ENCODE measurements at regions not wholly inside any gene's neighbourhood (a gene's known extent, or its start where the extent isn't known, plus 50 kb on each side); places are given as distances from the start of the nearest gene placed in this dataset.

DNA sequence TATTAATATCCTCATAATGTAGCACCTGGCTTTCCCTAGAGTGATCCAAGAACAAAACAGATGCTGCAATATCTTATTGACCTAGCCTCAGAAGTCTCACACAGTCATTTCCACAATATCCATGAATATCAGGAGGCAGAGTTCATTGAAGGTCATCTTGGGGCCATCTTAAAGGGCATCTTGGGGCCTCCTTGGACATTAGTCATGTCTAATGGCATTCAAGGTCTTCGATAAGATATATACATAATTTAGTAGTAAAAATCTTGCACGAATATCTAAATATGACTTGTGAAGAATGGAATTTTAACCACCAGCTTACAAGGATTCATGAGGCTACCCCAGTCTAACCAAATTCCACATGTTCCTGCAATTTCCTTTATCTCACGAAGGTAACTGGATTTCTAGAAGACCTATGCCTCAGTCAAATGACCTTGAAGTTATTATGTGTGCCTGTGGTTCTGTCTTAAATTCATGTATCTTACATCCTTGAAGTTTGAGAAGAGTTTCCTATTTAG is 163.6 kb upstream of the SPEF2 start:
- Histone ChIP-seq H3K9me3 (replicated peaks; ENCODE audit: control insufficient read depth, insufficient read depth, low read depth, low read length) (no peaks in the 10 kb centered on the region; the same call in 1 of the 2 replicates), H3K79me2 (ENCODE audit: control insufficient read depth, insufficient read depth, low read length) (no peaks in the 10 kb centered on the region), H3K4me1 (replicated peaks in 1 of 2; ENCODE audit: control insufficient read depth in 2 of 2, insufficient read depth in 2 of 2, low read length in 2 of 2) (no peaks in the 10 kb centered on the region), H3K36me3 (ENCODE audit: control insufficient read depth, insufficient read depth, low read length) (no peaks in the 10 kb centered on the region), H3K27me3 (ENCODE audit: control insufficient read depth in 2 of 2, insufficient read depth in 2 of 2, low read length in 2 of 2) (no peaks in the 10 kb centered on the region), H3K27ac (ENCODE audit: extremely low read depth, low read depth, low read length) (no peak overlapping the region), H3K4me3 (no peak overlapping the region), H3K4me2 (ENCODE audit: insufficient read depth, low read length) (no peak overlapping the region), H4K20me1 (replicated peaks; ENCODE audit: control insufficient read depth, insufficient read depth, low read length) (no peaks in the 10 kb centered on the region), H3K9me1 (ENCODE audit: control insufficient read depth, insufficient read depth, low read length) (no peaks in the 10 kb centered on the region), H3K9ac (ENCODE audit: insufficient read depth in 1 of 2, low read depth in 2 of 2, low read length in 2 of 2) (no peak overlapping the region), H2AFZ (ENCODE audit: low read depth, low read length) (no peak overlapping the region)
- no peak for FAIRE-seq
- 0% methylated on average over 3 of the region's 3 CpGs for WGBS (ENCODE audit: insufficient coverage, low coverage, missing lambda C conversion rate)
- ChIA-PET POLR2A (no interaction called here), CTCF (ENCODE audit: low intra/inter-chr PET ratio) (no interaction called here)
- in situ Hi-C loops (cut with MboI) (no loop called here), intact Hi-C loops (cut with micrococcal nuclease) (no loop called here)
- ATAC-seq: no peak
- no TSS peak for BruUV-seq (replicated peaks)
- TF ChIP-seq RBM14 (IDR thresholded peaks at IDR 0.05; ENCODE audit: borderline replicate concordance, insufficient read depth, low read depth, low read length) (no peak), ZKSCAN3 (CRISPR knock-in tag; IDR thresholded peaks at IDR 0.05) (no peak), ARID3A (IDR thresholded peaks at IDR 0.05; ENCODE audit: borderline replicate concordance, low read depth, low read length) (no peak), ZNF445 (CRISPR knock-in tag; IDR thresholded peaks at IDR 0.05; ENCODE audit: low read depth) (no peak), BMI1 (IDR thresholded peaks at IDR 0.05; ENCODE audit: low read length) (no peak), JUNB (CRISPR knock-in tag; conservative IDR thresholded peaks at IDR 0.05) (no peak), FOXA1 (IDR thresholded peaks at IDR 0.05; ENCODE audit: borderline replicate concordance) (no peak), ZNF354B (CRISPR knock-in tag; IDR thresholded peaks at IDR 0.05) (no peak)
- TF ChIP-seq, protein P1, sequence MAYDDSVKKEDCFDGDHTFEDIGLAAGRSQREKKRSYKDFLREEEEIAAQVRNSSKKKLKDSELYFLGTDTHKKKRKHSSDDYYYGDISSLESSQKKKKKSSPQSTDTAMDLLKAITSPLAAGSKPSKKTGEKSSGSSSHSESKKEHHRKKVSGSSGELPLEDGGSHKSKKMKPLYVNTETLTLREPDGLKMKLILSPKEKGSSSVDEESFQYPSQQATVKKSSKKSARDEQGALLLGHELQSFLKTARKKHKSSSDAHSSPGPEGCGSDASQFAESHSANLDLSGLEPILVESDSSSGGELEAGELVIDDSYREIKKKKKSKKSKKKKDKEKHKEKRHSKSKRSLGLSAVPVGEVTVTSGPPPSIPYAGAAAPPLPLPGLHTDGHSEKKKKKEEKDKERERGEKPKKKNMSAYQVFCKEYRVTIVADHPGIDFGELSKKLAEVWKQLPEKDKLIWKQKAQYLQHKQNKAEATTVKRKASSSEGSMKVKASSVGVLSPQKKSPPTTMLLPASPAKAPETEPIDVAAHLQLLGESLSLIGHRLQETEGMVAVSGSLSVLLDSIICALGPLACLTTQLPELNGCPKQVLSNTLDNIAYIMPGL (CRISPR knock-in tag; IDR thresholded peaks at IDR 0.05): no peak
- no peak for DNase-seq (ENCODE audit: extremely low read depth in 1 of 4, low spot score in 3 of 4)
